Left lobe of liver (tissue), 2 donors: ENCODE measurements at regions not wholly inside any gene's neighbourhood (a gene's known extent, or its start where the extent isn't known, plus 50 kb on each side); places are given as distances from the start of the nearest gene placed in this dataset.

ENCODE experiments used
- ATAC-seq: fragments of 200-7000 bp; cut with Tn5 transposase; one replicate; pipeline ENCODE4 v1.9.1; 2020; ENCODE audit warnings: mild to moderate bottlenecking, moderate library complexity
- DNase-seq: peaks from one replicate; pipeline ENCODE4 v3.0.0-alpha.2; 2020; ENCODE audit warnings: low spot score
- donor health status: DM: no; HTN: no; CAD: no; lungs with moderate emphysema.
- donor health status: DM: no; HTN: yes; CAD: no.

DNA sequence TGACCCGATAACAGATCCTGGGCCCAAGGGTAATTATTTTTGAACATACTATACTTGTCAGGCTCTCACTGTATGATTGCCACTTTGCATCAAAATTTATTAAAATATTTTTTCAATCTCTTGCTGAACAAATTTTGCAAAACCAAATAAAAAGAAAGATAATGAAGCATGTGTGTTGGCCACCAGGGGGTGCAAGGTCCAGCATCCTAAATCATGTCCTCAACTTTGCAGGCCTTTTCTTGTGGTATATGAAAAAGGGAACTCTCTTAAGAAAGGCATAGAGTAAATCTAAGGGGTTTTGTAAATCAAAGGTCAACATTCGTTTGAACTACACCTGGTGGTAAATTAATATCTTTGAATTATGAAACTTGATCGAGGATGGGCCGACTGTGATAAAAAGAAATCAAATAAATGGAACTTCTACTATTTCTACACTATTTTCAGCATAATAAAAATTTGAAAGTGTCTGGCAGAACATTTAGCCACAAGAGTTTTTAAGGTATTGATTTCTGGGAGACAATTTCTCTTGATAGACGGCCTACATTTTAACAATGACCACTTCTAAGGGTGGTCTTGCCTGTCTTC is 676.5 kb downstream of the DMRTA1 start:
- DNase-seq, result no peak

DNA sequence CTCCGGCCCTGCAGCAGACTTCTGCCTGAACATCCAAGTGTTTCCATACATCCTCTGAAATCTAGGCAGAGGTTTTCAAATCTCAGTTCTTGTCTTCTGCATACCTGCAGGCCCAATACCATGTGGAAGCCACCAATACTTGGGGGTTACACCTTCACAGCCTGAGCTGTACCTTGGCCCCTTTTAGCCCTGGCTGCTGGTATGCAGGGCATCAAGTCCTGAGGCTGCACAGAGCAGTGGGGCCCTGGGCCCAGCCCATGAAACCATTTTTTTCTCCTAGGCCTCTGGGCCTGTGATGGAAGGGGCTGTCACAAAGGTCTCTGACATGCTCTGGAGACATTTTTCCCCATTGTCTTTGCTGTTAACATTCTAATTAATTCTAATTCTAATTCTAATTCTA is 680.6 kb downstream of the ELAVL2 start:
- DNase-seq (no peak), ATAC-seq (no peak)

More for the DNA sequence above, 676.5 kb downstream of the DMRTA1 start:
- peak; percentile 84 for ATAC-seq

DNA sequence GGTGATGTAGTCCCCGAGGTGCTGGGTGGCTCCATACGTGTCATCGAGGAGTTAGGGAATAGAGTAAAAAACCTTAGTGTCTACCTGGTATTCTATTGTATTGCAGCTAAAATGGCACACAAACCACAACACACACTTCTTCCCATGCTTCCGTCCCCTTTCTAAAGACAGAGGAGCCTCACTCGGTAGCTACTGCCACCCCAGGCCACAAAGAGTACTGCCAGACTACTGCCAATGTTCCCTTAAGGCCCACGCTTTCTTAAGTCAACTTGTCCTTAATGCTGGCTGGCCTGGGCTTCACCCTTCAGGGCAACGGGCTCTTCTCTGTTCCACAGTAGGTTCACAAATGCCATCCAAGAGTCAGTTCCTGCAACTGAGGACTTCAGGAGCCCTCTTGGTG is 673.0 kb downstream of the ELAVL2 start:
- DNase-seq, result no peak
- no peak for ATAC-seq

DNA sequence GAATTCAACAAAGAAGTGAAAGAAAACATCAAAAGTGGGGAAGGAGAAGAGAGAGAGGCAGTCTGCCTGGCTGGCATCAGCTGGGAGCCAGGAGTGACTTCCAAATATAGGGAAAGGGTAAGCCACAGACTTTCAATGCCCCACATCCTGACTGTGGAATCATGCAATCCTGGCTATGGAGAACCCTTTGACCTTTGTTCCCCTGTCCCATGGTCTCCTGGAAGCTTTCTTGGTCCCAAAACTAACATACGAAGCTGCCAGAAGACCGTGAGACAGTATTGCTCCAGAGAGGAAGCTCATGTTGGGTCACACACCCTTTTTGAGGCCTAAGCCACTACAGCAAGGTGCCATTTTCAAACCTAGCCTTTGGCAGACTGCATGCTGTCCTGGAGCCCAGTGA is 665.5 kb downstream of the ELAVL2 start:
- peak; percentile 72 for ATAC-seq
- DNase-seq, result no peak

DNA sequence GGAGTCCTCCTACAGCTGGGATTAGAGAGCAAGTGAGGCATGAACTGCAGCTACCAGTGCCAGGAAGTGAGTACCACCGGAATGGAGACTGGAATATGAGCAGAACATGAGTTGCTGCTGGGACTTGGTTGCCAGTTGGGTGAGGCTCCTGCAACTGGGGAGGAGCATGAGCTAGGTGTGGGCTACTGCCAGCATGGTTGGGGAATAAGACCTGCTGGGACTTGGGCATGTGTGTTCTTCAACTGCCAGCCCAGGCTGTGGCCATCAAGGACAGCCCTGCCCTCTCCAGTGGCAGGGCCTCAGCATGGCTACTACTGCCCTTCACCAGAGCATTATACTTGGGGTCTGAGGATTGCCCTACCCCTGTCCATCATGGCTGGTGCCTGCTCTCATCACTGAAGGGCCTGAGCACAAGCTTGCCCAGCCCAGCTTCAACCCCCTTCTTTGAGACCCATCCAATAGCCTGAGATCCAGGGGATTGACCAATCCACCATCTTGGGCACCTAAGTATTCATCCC is 665.0 kb downstream of the ELAVL2 start:
- DNase-seq (no peak), ATAC-seq (peak; percentile 17)

DNA sequence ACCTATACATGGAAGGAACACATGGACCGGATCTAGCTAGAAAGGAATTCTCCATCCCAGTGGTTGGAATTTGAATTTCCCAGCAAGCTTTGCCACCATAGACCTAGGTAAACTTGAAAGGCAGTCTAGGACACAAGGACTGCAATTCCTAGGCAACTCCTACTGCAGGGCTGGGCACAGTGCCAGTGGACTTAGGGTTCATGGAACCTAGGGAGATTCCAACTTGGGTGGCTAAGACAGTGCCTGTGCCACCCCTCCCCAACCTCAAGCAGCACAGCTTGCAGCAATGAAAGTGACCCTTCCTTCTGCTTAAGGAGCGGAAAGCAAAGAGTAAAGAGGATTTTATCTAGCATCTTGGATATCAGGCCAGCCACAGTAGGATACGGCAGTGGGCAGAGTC is 663.3 kb downstream of the ELAVL2 start:
- ATAC-seq, result peak; percentile 31

DNA sequence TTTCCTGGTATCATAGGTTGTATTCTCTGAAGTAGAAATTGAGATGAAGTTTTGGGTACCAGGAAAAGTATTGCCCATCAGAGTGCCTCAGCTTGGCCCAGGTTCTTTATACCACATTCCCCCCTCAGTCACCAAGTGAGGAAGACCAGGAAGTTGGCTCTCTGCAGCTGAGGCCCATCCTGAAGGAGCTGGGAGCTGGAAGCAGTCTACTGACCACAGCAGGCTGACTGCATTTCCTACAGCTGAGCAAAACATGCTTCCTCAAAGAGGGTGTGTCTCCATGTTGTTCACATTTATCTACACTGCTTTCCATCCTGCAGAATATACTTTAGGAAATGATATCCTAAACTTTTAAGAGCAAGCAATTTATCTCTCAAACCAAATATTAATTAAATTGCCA is 654.6 kb downstream of the ELAVL2 start:
- DNase-seq (no peak), ATAC-seq (no peak)

More for the DNA sequence above, 663.3 kb downstream of the ELAVL2 start:
- no peak for DNase-seq

DNA sequence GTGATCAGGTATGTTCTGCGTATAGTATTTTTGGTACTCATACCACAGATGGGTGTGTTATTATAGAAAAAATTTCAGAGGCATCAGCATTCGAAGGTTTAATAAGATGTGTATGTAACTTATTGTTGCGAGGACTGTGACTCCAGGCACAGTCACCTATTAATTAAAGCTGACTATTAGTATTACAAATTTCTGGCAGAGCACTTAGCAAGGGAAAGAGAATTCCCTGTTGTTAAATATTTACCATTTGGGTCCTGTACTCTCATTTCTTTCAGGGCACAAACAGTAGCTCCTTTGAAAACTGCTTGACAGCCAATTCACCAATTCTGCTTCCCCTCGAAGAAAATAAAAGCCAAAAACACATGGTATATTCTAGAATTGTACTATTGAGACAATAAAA is 653.8 kb downstream of the ELAVL2 start:
- no peak for ATAC-seq

DNA sequence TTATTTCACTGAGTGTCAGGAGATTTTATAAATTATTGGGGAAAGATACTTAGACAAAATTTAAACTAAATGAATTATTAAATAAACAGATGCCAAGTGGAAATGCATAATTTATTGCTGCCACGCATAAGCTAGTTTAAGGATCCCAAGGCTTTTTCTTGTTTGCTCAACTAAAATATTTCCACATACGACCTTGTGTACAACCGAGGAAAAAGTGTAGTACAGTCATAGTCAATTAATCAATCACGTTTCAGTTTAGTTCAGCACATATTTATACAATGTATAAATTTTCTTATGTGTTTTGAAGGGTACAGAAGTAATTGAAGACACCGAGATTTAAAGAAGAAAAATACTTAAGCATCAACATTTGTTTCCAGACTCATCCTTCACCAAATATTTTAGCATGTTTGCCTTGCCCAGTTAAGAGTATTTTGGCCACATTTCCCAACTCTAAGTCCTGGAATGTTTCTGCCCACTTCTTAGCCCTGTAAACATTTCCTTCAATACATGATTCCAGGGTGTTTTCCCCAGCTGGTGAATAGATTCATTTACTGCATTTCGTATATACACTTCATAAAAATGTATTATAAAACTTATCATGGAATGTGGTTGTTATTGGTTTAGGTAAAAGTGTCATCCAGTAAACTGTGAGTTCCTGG is 652.9 kb downstream of the ELAVL2 start:
- DNase-seq (no peak), ATAC-seq (peak; percentile 60)

More for the DNA sequence above, 653.8 kb downstream of the ELAVL2 start:
- DNase-seq, result no peak

DNA sequence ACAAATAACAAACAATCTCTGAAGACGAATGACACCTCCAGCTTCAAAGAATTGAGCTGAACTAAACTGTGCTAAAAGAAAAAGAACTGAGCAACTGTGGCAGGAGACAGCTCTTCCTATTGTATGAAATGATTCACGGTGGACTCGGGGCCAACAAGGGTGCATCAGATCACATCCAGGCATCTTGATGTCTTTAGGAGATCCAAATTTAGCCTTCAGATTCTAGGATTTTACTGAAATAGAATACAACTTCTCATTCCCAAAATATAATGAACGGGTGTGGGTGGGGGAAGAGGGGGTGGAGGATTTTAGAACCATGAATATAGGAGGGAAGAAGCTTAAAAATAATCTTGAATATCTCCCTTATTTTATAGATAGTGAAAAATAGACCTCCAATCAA is 631.8 kb downstream of the ELAVL2 start:
- ATAC-seq (no peak), DNase-seq (no peak)

DNA sequence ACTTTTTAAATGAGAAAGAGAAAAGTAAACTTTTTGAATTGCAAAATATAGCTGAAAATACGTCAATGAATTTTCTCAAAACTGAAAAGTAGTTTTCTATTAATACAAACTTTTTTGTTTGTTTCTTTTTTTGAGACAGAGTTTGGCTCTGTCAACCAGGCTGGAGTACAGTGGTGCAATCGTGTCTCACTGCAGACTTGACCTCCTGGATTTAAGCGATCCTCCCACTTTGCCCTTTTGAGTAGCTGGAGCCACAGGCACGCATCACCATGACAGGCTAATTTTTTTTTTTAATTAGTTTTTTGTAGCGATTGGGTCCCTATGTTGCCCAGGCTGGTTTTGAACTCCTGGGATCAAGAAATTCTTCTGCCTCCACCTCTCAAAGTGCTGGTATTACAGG is 610.4 kb downstream of the ELAVL2 start:
- DNase-seq, result no peak
- ATAC-seq, result peak; percentile 97

DNA sequence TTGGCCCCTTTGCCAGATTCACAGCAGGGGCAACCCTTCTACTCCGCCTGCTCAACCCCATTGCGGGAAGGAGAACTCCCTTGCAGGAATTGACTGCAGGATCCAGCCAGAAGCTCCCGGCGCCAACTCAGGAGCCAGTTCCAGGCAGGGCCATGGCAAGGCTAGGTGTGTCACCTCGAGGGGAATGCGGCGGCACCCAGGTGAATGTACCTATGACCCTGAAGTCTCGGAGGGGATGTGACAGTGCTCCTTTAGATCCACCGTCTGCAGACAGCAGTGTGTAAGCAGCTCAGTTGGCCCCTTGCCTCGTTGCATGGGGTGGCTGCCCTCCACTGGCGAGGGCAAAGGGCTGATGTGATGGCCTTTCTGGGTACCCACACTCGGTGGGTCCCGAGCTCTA is 606.6 kb downstream of the ELAVL2 start:
- ATAC-seq (peak; percentile 13), DNase-seq (no peak)

DNA sequence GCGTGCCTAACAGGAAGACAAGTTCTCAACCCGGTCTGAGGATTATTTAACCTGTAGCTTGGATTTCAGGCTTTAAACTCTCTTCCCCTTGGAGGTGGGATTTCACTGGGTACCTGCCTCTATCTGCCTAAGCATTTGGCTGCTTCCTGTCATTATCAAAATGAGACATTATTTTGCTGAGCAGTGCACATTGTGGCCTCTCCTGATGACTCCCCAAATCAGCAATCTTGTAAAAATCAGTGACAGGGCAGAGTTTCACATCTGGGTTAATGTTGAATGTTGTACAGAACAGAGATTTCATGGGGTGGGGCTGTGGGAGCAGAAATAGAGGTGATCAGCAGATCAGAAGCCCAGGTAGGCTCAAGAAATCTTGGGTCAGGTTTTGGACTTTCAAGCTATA is 605.9 kb downstream of the ELAVL2 start:
- DNase-seq (no peak), ATAC-seq (no peak)

DNA sequence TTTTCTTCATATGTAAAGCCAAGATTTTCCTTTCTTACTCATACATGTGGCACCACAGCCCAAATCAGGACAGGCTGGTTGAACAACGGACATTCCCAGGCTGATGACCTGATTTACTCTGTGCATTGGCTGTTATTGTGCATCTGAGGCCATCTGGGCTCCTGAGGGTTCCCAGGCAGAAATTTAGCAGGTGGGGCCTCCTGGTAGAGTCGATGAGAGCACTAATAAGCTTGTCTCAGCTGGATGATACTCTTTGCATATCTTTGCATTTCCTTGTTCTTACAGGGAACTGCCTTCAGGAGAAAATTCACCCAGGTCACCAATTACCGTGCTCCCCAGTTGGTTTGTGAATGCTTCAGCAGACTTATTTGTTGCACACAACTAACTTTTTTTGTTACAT is 605.1 kb downstream of the ELAVL2 start:
- DNase-seq (no peak), ATAC-seq (no peak)

DNA sequence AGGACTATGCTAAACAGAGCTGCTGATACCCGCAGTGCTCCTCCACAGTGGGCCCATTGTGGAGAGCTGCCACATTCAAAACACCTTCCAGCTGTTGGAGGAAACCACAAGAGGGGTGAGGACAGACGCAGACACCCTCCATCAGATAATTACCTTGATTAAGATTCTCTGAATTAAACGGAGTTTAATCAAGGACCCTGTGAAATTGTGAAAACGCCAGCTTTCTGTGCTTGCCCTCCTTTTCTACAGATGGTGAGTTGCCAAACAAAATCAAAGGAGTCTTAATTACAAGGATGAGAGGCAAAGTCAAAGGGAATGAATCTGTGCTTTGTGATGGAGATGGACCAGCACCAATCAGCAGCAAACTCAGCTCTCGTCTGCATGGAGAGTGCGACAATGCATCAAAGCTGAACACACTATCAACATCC is 596.1 kb downstream of the ELAVL2 start:
- ATAC-seq, result no peak

DNA sequence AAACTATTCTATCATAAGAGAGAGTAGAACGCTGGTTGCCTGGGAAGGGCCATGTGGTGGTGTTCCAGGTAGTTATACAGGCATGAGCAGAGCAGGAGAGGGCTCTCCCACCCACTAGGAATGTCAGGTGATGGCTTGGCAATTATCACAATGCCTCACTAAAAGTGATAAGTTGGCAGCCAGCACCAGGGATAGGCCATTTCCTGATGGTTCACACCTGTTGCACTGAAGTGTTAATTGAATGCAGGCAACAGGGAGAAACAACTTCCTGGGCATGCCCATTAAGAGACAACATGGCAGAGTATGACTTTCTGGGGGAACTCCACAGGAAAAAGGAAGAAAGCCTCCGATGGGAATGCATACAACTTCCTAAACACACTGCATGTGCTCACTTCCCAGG is 593.2 kb downstream of the ELAVL2 start:
- no peak for DNase-seq

More for the DNA sequence above, 596.1 kb downstream of the ELAVL2 start:
- no peak for DNase-seq

DNA sequence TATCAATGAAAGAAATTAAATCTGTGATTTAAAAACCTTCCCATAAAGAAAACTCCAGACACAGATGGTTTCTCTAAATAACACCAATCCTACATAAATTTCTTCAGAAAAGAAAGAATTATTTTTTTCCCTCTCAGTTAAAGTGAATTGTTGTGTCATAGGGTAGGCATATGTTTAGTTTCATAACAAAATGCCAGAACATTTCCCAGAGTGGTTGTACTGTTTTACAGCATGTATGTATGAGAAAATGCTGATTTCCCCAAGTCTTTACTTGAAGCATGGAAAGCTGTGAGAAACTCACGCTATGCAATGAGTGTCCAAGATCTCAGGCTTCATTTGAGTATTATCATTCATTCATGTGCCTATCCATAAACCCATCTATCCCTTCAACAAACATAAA is 582.5 kb downstream of the ELAVL2 start:
- ATAC-seq (no peak), DNase-seq (no peak)

More for the DNA sequence above, 593.2 kb downstream of the ELAVL2 start:
- no peak for ATAC-seq

DNA sequence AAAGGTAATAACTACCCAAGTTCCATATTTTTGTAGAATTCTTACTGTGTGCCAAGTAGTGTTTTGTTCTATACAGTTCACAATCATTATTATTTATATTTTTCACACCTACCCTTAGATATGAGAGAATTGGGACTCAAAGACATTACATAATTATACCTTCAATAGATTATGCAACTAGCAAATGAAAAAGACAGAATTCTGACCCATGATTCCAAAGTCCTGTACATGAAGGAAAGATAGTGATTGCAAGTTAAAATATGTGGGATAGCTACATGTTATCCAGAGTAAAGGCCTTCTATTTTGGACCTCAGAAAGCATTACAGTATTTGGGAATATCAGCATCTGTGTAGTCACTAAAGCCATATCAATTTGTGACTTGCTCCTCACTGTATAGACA is 581.0 kb downstream of the ELAVL2 start:
- DNase-seq (no peak), ATAC-seq (no peak)

DNA sequence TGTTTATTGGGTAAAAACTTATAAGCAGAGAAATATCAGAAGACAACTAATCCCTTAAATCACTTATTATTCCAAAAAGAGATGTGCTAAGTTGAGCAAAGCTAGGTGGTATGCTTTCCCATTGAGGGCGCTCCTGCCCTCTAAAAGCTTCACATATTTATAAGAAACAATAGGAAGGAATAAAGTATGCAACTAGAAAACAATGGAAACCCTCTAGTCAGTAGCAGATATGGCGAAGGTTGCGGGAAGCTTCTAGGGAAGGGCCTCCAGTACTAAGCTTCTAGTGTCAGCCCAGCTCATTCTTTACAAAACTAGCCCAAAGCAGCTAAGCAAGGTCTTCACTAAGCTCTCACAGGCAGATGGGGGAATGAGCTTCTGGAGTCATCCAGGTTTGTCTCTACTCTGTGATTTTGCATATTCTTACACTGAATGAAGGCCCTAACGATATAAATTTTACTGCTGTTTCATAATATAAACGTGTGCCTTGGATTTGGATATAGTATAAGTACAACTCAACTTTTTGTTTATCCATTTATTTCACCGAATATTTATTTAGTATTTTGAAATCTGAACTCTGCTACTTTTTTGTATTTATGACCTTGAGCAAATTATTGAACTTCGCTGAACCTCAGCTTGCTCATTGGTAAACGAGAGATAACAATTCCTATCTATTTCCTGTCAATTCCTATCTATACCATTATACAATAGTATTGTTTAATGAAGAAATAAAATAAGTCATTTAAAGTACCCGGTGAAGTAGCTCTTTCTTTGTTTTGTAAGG is 571.4 kb downstream of the ELAVL2 start:
- peak; percentile 71 for ATAC-seq

DNA sequence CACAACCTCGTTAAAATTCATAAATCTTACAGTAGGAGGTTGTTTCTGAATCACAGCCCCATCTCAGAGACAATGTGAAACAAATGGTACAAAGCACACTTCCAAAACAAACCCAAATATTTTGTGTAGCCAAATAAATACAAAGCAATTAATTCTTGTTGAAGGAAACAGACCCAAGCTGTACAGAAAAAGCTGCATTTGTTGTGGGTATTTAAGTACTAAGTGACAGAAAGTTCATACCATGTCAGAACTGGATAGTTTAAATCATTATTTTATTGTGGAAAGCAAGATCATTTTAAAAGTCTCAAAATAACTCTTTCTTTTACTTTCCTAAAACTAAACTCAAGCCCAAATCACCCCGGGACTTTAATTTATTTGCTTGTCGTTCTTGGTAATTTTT is 570.7 kb downstream of the ELAVL2 start:
- DNase-seq (no peak), ATAC-seq (peak; percentile 16)

More for the DNA sequence above, 571.4 kb downstream of the ELAVL2 start:
- no peak for DNase-seq

DNA sequence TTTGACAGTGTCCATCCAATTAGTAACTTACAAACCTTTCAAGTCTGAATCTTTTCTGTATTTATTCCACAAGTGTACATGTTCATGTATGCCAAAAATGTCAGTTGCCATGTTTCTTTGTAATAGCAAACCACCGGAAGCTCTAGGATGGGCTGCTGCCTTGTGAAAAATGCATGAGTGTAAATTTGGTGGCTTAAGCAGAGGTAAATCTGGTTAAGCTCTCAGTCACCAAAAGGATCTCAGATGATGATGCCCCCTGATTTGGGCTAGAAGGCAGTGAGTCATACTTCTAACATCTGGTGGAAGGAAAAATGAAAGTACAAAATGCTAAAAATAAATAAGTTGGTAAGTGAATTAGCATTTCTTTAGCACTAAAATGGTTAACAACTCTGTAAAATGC is 567.5 kb downstream of the ELAVL2 start:
- DNase-seq (no peak), ATAC-seq (no peak)

DNA sequence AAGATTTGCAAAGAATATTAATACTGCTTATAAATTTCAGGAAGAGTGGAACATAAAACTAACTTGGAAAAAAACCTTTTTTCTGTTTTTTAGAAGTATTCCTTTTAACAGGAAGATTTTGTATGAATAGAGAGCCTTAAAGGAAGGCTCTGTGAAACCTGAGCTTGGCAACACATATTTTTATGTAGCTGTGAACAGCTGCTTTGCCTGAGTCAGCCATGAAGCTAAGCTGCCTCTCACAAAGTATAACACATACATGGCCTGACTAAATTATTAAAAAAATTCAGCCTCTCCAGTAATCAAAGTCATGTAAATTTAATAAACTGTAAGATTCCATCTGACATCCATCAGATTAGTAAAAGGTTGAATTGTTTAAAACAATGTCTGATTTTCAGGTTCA is 547.5 kb downstream of the ELAVL2 start:
- ATAC-seq, result no peak
- no peak for DNase-seq
